GM12872 (cell line): ENCODE measurements at regions not wholly inside any gene's neighbourhood (a gene's known extent, or its start where the extent isn't known, plus 50 kb on each side); places are given as distances from the start of the nearest gene placed in this dataset.
A peak's percentile ranks its signal among the peaks of the same experiment; 100 is the strongest.

Experiments used
- TF ChIP-seq, protein P1 (sequence below): IDR thresholded peaks from 3 replicates; pipeline ENCODE4 v1.5.1; 2011; ENCODE audit warnings: low read depth, mild to moderate bottlenecking, low read length, moderate library complexity; ENCODE audit not compliant: insufficient read depth

DNA sequence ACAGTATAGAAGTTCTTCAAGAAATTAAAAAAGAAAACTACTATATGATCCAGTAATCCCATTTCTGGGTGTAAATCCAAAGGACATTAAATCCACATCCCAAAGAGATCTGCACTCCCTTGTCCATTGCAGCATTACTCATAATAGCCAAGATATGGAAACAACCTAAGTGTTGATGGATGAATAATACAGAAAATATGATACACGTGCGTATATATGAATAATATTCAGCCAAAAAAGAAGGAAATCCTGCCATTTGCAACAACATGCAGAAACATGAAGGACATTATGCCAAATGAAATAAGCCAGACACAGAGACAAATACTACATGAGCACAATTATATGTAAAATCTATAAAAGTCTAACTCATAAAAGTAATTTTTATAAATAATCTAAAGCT lies 306.3 kb upstream of the ANO3 start:
- TF ChIP-seq, protein P1, sequence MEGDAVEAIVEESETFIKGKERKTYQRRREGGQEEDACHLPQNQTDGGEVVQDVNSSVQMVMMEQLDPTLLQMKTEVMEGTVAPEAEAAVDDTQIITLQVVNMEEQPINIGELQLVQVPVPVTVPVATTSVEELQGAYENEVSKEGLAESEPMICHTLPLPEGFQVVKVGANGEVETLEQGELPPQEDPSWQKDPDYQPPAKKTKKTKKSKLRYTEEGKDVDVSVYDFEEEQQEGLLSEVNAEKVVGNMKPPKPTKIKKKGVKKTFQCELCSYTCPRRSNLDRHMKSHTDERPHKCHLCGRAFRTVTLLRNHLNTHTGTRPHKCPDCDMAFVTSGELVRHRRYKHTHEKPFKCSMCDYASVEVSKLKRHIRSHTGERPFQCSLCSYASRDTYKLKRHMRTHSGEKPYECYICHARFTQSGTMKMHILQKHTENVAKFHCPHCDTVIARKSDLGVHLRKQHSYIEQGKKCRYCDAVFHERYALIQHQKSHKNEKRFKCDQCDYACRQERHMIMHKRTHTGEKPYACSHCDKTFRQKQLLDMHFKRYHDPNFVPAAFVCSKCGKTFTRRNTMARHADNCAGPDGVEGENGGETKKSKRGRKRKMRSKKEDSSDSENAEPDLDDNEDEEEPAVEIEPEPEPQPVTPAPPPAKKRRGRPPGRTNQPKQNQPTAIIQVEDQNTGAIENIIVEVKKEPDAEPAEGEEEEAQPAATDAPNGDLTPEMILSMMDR: no peak

DNA sequence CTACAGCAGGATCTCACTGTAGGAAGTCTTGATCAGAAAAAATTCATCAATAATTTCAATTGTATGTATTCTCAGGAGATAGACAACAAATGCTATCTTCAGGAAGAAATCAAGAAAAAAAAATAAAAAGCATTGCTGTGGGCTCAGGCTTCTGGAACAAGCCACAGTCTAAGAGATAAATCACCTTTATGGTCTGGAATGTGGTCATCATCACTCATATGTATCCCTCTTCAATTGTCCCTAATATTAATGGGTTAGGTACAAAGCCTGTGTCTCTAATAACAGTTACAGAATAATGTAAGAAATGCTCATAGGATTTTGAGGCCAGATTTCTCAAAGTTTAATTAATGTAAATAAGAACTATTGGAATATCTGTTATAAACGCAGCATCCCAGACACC lies 305.9 kb upstream of the ANO3 start:
- TF ChIP-seq, protein P1: no peak

DNA sequence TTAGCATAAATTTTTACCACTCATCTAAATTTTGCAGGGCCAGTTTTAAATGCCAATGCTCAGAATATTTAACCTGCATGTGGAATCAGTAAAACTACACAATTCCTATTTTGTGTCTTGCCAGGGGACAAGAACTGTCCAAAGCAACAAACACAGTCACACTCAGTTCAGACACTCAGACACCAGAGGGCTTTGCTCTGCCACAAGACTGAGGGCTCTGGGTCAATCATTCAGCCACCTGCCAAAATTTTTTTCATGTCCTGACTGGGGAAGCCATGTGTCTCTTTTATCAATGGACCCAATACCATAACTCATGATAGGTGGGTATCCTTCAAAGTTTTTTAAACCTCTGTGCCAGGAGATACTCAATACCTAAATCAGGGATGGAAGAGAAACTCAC lies 304.0 kb upstream of the ANO3 start:
- TF ChIP-seq, protein P1: 0 out of 3 replicates have a peak, but pooled peaks have one; percentile 21

DNA sequence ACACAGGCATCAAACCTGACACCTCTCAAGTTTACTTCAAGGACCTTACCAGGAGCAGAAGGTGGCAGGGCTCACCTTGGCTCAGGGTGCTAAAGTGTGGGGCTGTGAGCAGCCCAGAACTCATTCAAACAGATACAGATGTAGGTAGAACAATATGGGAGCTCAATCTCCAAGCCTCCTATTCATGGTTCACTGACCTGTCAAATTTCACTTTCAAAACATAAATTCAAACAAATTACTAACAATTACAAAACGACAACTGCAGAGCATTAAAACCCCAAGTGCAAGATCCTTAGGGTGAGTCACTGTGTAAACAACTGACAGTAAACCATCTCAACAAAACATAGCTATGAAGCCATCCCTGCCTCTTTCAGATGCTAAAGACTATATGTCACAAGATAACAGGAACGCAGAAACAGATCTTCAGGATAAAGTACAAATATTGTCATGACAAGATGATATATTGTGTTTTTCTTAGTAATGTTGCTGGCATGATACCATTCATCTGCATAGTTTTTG lies 303.5 kb upstream of the ANO3 start:
- TF ChIP-seq, protein P1: no peak

DNA sequence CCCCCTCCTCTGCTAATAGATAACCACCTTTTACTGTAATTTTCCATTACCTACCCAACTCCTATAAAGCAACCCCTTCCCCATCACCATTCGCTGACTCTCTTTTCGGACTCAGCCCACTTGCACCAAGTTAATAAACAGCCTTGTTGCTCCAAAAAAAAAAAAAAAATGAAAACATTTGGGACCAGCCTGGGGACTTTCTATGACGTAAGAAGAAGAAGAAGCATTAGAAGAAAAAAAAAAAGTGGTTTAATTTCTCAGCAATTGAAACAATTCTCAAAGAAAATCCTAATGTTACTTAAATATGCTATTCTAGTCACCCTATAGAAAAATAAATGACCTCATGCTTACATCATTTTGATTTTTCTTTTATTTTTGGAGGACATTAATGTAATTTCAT lies 301.5 kb upstream of the ANO3 start:
- TF ChIP-seq, protein P1: no peak

DNA sequence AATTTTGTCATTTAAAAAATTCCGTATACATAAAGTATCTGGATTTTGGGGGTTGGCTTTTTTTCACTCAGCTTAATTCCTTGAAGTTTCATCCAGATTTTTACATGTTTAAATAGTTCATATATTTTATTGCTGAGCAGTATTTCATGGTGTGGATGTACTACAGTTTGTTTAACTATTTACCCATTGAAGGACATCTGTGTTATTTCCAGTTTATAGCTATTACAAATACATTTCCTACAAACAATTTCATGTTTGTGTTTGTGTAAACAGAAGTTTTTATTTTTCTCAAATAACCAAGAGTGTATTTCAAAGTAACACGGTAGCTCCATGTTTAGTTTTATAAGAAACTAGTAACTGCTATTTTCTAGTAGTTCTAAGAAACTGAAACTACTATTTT lies 299.7 kb upstream of the ANO3 start:
- TF ChIP-seq, protein P1: no peak

DNA sequence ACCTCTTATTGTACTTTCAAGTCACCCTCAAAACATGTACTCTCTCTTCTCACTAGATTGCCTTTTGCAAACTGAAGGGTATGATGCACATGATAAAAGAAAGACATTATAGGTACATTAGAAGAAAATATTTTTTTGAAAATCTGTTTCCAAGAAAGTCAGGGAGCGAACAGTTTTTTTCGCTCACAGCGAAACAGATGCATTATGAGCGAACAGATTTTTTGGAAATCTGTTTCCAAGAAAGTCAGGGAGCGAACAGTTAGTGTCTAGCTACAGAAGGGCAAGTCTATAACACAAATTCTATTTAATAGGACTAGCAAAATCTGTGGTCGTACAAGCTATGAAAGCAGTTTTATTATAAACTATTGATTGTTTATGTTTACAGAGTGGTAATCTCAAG lies 296.2 kb upstream of the ANO3 start:
- TF ChIP-seq, protein P1: no peak

DNA sequence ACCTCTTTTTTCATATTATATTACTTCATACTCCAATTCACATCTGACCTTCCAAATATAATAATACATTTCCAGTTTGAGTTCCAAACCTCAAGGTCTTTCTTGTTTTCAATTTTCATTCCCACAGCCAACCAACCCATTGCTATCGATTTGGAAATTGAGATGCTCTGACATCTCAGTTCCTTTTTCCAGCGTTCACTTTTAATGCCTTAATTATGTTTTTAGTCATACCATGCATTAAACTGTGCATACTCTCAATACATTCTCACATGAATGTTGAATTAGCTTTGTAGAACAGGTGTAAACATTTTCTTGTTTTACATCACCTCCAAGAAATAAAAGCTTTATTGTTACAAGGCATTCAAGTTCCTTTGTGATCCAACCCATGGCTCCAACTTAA lies 294.2 kb upstream of the ANO3 start:
- TF ChIP-seq, protein P1: no peak
